ENCODE measurements at regions not wholly inside any gene's neighbourhood (a gene's known extent, or its start where the extent isn't known, plus 50 kb on each side); places are given as distances from the start of the nearest gene placed in this dataset.

GRCh38 chr5:171650597-171650996 is 135.0 kb upstream of the SMIM23 start:
- DNase-seq (no peak), ATAC-seq (ENCODE audit: low read depth) (no peak)
- Histone ChIP-seq H3K36me3 (replicated peaks in 1 of 2; ENCODE audit: control extremely low read depth in 1 of 2, control insufficient read depth in 1 of 2, extremely low read depth in 1 of 2, insufficient read depth in 2 of 2, low read length in 1 of 2) (no peaks in the 10 kb centered on the region), H3K4me1 (ENCODE audit: control insufficient read depth in 2 of 2, insufficient read depth in 2 of 2, low read length in 2 of 2) (no peaks in the 10 kb centered on the region), H3K9me3 (ENCODE audit: control extremely low read depth in 1 of 3, control insufficient read depth in 2 of 3, insufficient read depth in 1 of 3, low read length in 2 of 3) (peaks cover 0 to 3% (median 3%) of the 10 kb centered on the region in 3 donors), H3K79me2 (ENCODE audit: control insufficient read depth, insufficient read depth, low read length) (no peaks in the 10 kb centered on the region), H3K9ac (ENCODE audit: low read length) (no peak overlapping the region), H3K4me3 (ENCODE audit: control extremely low read depth in 1 of 5, extremely low read depth in 1 of 5, insufficient read depth in 1 of 5, low read depth in 2 of 5, low read length in 4 of 5) (no peak overlapping the region), H3K27ac (ENCODE audit: low read length in 2 of 2) (no peak overlapping the region), H3K4me2 (replicated peaks; ENCODE audit: low read depth, low read length, poor library complexity, severe bottlenecking) (no peak overlapping the region), H4K20me1 (ENCODE audit: control insufficient read depth, insufficient read depth, low read length, poor library complexity, severe bottlenecking) (no peaks in the 10 kb centered on the region), H2AFZ (ENCODE audit: insufficient read depth, low read depth, low read length, poor library complexity, severe bottlenecking) (no peak overlapping the region), H3K27me3 (replicated peaks in 1 of 4; ENCODE audit: control extremely low read depth in 1 of 4, control insufficient read depth in 3 of 4, insufficient read depth in 4 of 4, low read length in 3 of 4) (peaks cover 0 to 6% (median 0%) of the 10 kb centered on the region in 4 experiments)
- CTCF ChIA-PET, result no interaction called here
- 93% methylated on average over 4 of the region's 8 CpGs for WGBS (ENCODE audit: insufficient coverage)
- Mint-ChIP-seq H3K27ac (no peak overlapping the region), H3K4me1 (no peaks in the 10 kb centered on the region), H3K27me3 (peaks cover 5% of the 10 kb centered on the region), H3K9me3 (ENCODE audit: insufficient read depth) (no peaks in the 10 kb centered on the region), H3K4me3 (no peak overlapping the region)
- intact Hi-C loops (cut with micrococcal nuclease), result no loop called here
- POLR2A ChIA-PET, result no interaction called here
- TF ChIP-seq CTCF (IDR thresholded peaks at IDR 0.05), result no peak
- no peak for TF ChIP-seq EZH2 (IDR thresholded peaks at IDR 0.05; ENCODE audit: borderline replicate concordance, insufficient read depth, low read depth, low read length, poor library complexity, severe bottlenecking)

GRCh38 chr5:171651102-171651501 is 134.5 kb upstream of the SMIM23 start:
- no peaks in the 10 kb centered on the region for H4K20me1 ChIP-seq (ENCODE audit: control insufficient read depth, insufficient read depth, low read length, poor library complexity, severe bottlenecking)
- no peak for DNase-seq
- H3K4me1 ChIP-seq (ENCODE audit: control insufficient read depth in 2 of 2, insufficient read depth in 2 of 2, low read length in 2 of 2), result no peaks in the 10 kb centered on the region
- no peaks in the 10 kb centered on the region for H3K36me3 ChIP-seq (replicated peaks in 1 of 2; ENCODE audit: control extremely low read depth in 1 of 2, control insufficient read depth in 1 of 2, extremely low read depth in 1 of 2, insufficient read depth in 2 of 2, low read length in 1 of 2)
- no peaks in the 10 kb centered on the region for H3K79me2 ChIP-seq (ENCODE audit: control insufficient read depth, insufficient read depth, low read length)
- no peak overlapping the region for H2AFZ ChIP-seq (ENCODE audit: insufficient read depth, low read depth, low read length, poor library complexity, severe bottlenecking)
- Mint-ChIP-seq H3K27ac (no peak overlapping the region), H3K27me3 (peaks cover 4% of the 10 kb centered on the region), H3K9me3 (ENCODE audit: insufficient read depth) (no peaks in the 10 kb centered on the region), H3K4me3 (no peak overlapping the region), H3K4me1 (no peaks in the 10 kb centered on the region)
- WGBS (ENCODE audit: insufficient coverage), result no CpG with 5 or more reads among the region's 3 CpGs
- H3K9me3 ChIP-seq (ENCODE audit: control extremely low read depth in 1 of 3, control insufficient read depth in 2 of 3, insufficient read depth in 1 of 3, low read length in 2 of 3), result peaks cover 0 to 3% (median 3%) of the 10 kb centered on the region in 3 donors
- no peak overlapping the region for H3K27ac ChIP-seq (ENCODE audit: low read length in 2 of 2)
- H3K9ac ChIP-seq (ENCODE audit: low read length), result no peak overlapping the region
- intact Hi-C loops (cut with micrococcal nuclease), result no loop called here
- ChIA-PET CTCF (no interaction called here), POLR2A (no interaction called here)
- H3K4me3 ChIP-seq (ENCODE audit: control extremely low read depth in 1 of 5, extremely low read depth in 1 of 5, insufficient read depth in 1 of 5, low read depth in 2 of 5, low read length in 4 of 5), result no peak overlapping the region
- no peak for ATAC-seq (ENCODE audit: low read depth)
- no peak overlapping the region for H3K4me2 ChIP-seq (replicated peaks; ENCODE audit: low read depth, low read length, poor library complexity, severe bottlenecking)
- peaks cover 0 to 6% (median 0%) of the 10 kb centered on the region in 4 experiments for H3K27me3 ChIP-seq (replicated peaks in 1 of 4; ENCODE audit: control extremely low read depth in 1 of 4, control insufficient read depth in 3 of 4, insufficient read depth in 4 of 4, low read length in 3 of 4)
- TF ChIP-seq CTCF (IDR thresholded peaks at IDR 0.05), result no peak
- no peak for TF ChIP-seq EZH2 (IDR thresholded peaks at IDR 0.05; ENCODE audit: borderline replicate concordance, insufficient read depth, low read depth, low read length, poor library complexity, severe bottlenecking)
